ENCODE measurements at regions not wholly inside any gene's neighbourhood (a gene's known extent, or its start where the extent isn't known, plus 50 kb on each side); places are given as distances from the start of the nearest gene placed in this dataset.

DNA sequence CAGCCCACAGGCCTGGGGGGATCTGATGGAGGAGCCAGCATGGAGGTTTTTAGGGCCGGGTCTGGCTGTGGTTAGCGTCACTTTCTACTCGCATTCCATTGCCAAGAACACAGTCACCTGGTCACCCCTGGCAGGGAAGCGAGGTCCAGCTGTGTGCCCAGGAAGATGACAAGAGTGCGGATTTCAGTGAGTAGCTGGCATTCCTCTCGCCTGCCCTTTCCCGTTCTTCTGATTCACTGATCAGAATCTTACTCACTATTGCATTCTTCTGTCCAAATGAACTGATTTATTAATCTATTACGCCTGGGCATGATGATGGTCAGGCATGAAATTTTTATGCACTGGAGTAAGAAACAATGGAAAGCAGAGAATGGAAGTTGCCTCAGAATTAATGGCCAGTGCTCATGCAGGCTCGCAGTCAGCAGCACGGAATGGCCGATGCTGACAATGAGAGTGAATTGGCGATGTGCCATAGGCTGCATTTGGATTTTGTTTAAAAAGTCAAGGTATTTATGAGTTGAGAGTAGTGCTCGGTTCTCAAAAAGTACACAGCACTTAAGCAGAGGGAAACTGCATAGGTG lies 76.4 kb upstream of the MGAT5 start:
- H3K36me3 Mint-ChIP-seq (ENCODE audit: insufficient read depth in 2 of 2), result no peaks in the 10 kb centered on the region
- H3K4me1 Mint-ChIP-seq (ENCODE audit: low read depth), result peaks cover 58% of the 10 kb centered on the region
- H3K27ac Mint-ChIP-seq, result peak overlapping the region; percentile 66
- DNase-seq, result no peak
- no peak for ATAC-seq (replicated peaks in 1 of 2)
- H3K4me3 Mint-ChIP-seq, result no peak overlapping the region
- no peaks in the 10 kb centered on the region for H3K9me3 Mint-ChIP-seq
- H3K27me3 Mint-ChIP-seq (ENCODE audit: low read depth), result no peaks in the 10 kb centered on the region

DNA sequence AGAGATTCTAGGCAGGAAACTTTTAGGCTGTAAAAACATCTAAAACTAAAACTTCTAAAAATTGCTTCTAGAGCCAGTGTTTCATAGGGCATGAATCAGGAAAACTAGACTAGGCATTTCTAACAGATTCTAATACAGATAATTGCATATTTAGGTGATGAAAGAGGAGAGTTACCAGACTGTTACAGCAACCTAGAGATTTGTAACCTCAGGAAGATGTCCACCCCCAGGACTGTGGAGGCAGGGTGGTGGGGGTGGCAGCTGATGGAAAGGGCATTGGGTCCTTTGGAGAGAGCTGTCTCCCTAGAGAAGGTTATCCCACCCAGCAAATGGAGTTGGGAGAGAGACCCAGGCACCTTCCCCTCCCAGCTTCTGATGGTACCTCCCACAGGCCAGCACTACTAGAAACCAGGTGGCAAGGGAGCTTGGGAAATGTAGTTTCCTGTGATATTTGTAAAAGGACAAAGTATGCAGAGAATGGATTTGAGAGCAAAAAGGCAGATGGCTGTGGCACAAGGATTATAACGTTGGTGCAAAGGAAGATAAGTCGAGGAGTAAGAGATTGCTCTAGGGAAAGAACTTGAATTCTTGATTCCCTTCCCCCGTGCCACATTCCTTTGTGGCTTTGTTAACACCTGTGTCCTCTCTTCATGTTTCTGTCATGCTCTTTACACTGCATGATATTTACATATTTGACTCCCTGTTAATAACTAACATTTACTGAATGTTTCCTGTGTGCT lies 75.6 kb upstream of the MGAT5 start:
- no peak for DNase-seq
- H3K36me3 Mint-ChIP-seq (ENCODE audit: insufficient read depth in 2 of 2), result no peaks in the 10 kb centered on the region
- no peak overlapping the region for H3K4me3 Mint-ChIP-seq

DNA sequence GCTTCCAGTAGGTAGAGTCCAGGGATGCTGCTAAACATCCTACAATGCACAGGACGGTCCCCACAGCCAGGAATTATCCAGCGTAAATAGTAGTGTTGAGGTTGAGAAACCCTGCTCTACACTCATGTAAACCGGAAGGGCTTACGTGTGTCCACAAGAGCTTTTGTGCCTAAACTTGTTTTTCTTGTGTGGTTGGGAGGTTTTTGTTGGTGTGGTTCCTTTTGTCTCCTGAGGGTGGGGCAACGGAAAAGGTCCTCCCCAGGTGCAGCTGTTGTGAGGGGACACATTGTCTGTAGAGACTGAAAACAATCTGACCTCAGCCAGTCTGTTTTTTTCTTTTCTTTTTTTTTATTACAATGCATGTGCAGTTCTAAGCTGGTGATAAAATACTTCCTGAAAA lies 72.7 kb upstream of the MGAT5 start:
- DNase-seq (peak; percentile 31 to 33), ATAC-seq (replicated peaks in 1 of 2) (peak; percentile 78 to 89)
- Mint-ChIP-seq H3K9me3 (no peaks in the 10 kb centered on the region), H3K27me3 (ENCODE audit: low read depth) (no peaks in the 10 kb centered on the region), H3K27ac (peak overlapping the region; percentile 78), H3K36me3 (ENCODE audit: insufficient read depth in 2 of 2) (no peaks in the 10 kb centered on the region), H3K4me1 (ENCODE audit: low read depth) (peaks cover 68% of the 10 kb centered on the region), H3K4me3 (peak overlapping the region; percentile 62 to 63)

More for the DNA sequence above, 75.6 kb upstream of the MGAT5 start:
- no peaks in the 10 kb centered on the region for H3K9me3 Mint-ChIP-seq
- no peak for ATAC-seq (replicated peaks in 1 of 2)
- peaks cover 58% of the 10 kb centered on the region for H3K4me1 Mint-ChIP-seq (ENCODE audit: low read depth)
- H3K27ac Mint-ChIP-seq, result peak overlapping the region; percentile 66
- no peaks in the 10 kb centered on the region for H3K27me3 Mint-ChIP-seq (ENCODE audit: low read depth)

DNA sequence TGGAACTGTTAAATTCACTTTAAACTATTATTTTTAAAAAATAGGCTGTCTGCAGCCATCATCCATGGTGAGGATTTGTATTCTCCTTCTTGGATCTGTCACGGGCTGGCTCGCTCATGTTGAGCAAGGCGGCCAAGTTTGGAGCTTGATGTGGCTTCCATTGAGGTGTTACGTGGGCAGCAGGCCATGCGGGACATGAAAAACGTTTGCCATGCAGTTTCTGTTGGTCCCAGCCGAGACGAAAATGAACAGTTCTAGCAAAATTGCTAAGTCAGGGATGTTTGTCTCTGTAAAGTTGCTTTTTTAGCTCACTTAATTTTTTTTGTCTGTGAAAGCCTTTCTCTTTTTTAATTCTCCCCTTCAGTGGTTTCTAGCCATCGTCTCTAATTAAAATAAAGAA lies 70.2 kb upstream of the MGAT5 start:
- Mint-ChIP-seq H3K27me3 (ENCODE audit: low read depth) (no peaks in the 10 kb centered on the region), H3K4me1 (ENCODE audit: low read depth) (peaks cover 67% of the 10 kb centered on the region), H3K36me3 (ENCODE audit: insufficient read depth in 2 of 2) (no peaks in the 10 kb centered on the region), H3K4me3 (no peak overlapping the region), H3K27ac (no peak overlapping the region), H3K9me3 (no peaks in the 10 kb centered on the region)
- ATAC-seq (replicated peaks in 1 of 2) (no peak), DNase-seq (no peak)

DNA sequence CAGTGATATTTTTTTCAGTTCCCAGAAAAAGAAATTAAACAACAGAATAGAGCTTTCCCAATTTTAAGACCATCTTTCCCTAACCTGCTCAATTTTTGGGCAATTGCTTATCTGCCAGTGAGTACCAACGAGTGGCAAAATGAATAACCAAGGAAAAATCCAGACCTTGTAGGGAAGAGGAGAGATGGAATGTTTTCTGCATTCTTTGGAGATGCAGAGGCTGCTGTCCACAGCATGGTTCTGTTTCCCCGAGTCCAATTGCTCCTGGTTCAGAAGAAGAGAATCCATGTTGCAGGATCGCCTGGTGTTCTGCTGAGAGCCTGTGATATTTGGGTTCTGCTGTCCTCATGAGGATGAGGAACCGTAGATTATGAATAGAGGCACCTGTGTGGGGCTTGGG lies 68.2 kb upstream of the MGAT5 start:
- Mint-ChIP-seq H3K27me3 (ENCODE audit: low read depth) (no peaks in the 10 kb centered on the region), H3K4me1 (ENCODE audit: low read depth) (peaks cover 67% of the 10 kb centered on the region), H3K4me3 (no peak overlapping the region), H3K36me3 (ENCODE audit: insufficient read depth in 2 of 2) (no peaks in the 10 kb centered on the region), H3K27ac (no peak overlapping the region), H3K9me3 (no peaks in the 10 kb centered on the region)
- DNase-seq (no peak), ATAC-seq (replicated peaks in 1 of 2) (no peak)

DNA sequence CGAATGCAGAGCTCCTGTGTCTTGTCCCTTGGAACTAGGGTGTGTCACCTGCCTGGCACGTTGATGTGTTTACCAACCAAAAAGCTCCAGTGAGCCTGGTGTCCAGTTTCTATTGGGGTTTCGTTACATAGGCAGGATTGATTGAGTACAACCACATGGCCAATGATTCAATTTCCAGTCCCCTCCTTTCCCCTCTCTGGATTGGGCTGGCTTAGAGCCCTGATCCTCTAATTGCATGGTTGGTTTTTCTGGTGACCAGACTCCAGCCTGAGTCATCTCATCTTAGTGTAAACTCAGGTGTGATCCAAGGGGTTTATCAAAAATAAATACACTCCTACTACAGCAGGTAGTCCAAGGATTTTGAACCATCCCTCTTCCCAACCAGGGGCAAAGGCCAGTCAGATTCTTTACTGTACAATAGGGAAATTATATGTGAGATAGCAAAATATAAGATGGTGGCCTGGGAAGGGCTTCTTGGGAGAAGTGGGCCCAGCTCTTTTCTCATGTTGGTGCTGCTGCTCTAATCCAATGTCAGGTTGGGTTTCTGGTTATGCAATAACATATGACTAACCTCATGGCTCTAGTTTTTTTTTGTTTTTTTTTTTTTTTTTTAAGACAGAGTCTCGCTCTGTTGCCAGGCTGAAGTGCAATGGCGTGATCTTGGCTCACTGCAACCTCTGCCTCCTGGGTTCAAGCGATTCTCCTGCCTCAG lies 64.7 kb upstream of the MGAT5 start:
- Mint-ChIP-seq H3K9me3 (peaks cover 0 to 3% of the 10 kb centered on the region in 2 donors), H3K4me3 (no peak overlapping the region), H3K27me3 (ENCODE audit: low read depth) (no peaks in the 10 kb centered on the region), H3K36me3 (ENCODE audit: insufficient read depth in 2 of 2) (peaks cover 2% of the 10 kb centered on the region in 2 donors), H3K27ac (no peak overlapping the region), H3K4me1 (ENCODE audit: low read depth) (peaks cover 47% of the 10 kb centered on the region)
- DNase-seq (no peak), ATAC-seq (replicated peaks in 1 of 2) (peak in 1 of 2 donors; percentile 23)

DNA sequence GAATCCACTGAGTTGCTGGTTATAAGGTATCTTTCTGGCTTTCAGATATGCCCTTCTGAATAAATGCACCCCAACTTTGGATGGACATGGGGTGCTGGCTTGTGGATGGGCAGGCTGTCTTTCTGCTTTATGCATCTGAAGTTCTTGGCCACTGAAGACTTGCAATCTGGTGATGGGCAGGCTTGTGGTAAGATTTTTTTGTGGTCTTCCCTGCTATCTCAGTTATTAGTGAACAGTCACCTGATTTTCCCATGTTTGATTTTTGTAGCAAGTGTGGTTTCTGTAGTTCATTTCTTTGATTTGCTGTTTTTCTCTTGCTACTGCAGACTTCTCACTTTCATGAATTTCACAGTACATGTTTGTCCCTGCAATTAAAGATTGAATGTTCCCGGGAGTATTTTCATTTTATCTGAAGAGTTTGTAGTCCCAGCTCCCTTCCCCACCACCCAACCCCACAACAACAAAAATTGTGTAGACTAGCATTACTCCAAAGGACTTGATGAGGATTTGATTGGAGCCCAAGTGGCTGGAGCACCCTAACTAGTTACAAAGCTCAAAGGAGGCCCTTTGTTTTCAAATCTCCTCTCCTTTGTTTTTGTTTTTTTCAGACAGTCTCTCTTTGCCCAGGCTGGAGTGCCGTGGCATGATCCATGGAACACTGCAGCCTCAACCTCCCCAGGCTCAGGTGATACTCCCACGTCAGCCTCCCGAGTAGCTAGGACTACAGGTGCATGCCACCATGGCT lies 63.6 kb upstream of the MGAT5 start:
- no peak for ATAC-seq (replicated peaks in 1 of 2)
- Mint-ChIP-seq H3K27me3 (ENCODE audit: low read depth) (no peaks in the 10 kb centered on the region), H3K27ac (no peak overlapping the region), H3K9me3 (peaks cover 0 to 3% of the 10 kb centered on the region in 2 donors), H3K4me3 (no peak overlapping the region), H3K36me3 (ENCODE audit: insufficient read depth in 2 of 2) (peaks cover 2% of the 10 kb centered on the region in 2 donors), H3K4me1 (ENCODE audit: low read depth) (peaks cover 45% of the 10 kb centered on the region)
- DNase-seq, result no peak

DNA sequence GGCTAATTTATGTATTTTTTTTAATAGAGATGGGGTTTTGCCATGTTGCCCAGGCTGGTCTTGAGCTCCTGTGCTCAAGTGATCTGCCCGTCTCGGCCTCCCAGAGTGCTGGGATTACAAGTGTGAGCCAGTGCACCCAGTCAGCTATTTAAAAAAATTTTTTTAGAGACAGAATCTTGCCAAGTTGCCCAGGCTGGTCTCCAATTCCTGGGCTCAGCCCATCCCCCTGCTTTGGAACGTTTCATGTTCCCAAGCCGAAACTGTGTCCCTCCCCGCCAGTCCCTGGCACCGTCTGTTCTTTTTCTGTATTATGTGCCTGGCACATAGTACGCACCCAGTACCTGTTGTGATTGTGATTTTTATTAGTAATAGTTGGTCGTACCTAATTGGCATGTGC lies 63.1 kb upstream of the MGAT5 start:
- Mint-ChIP-seq H3K27ac (no peak overlapping the region), H3K4me1 (ENCODE audit: low read depth) (peaks cover 45% of the 10 kb centered on the region), H3K27me3 (ENCODE audit: low read depth) (no peaks in the 10 kb centered on the region), H3K4me3 (no peak overlapping the region), H3K9me3 (peaks cover 0 to 3% of the 10 kb centered on the region in 2 donors), H3K36me3 (ENCODE audit: insufficient read depth in 2 of 2) (peaks cover 2% of the 10 kb centered on the region in 2 donors)
- DNase-seq (no peak), ATAC-seq (replicated peaks in 1 of 2) (no peak)

DNA sequence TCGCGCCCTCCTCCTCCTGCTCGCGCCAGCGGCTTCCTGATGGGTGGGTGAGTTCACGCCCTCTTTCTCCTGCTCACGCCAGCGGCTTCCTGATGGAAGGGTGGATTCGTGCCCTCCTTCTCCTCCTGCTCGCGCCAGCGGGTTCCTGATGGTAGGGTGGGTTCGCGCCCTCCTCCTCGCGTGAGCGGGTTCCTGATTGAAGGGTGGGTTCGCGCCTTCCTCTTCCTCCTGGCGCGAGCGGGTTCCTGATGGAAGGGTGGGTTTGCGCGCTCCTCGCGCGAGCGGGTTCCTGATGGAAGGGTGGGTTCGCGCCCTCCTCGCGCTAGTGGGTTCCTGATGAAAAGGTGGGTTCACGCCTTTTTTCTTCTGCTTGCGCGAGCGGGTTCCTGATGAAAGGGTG lies 62.0 kb upstream of the MGAT5 start:
- Mint-ChIP-seq H3K27me3 (ENCODE audit: low read depth) (no peaks in the 10 kb centered on the region), H3K4me1 (ENCODE audit: low read depth) (peaks cover 52% of the 10 kb centered on the region), H3K36me3 (ENCODE audit: insufficient read depth in 2 of 2) (peaks cover 2% of the 10 kb centered on the region in 2 donors), H3K4me3 (no peak overlapping the region), H3K9me3 (peaks cover 0 to 3% of the 10 kb centered on the region in 2 donors), H3K27ac (no peak overlapping the region)
- ATAC-seq (replicated peaks in 1 of 2) (no peak), DNase-seq (no peak)

DNA sequence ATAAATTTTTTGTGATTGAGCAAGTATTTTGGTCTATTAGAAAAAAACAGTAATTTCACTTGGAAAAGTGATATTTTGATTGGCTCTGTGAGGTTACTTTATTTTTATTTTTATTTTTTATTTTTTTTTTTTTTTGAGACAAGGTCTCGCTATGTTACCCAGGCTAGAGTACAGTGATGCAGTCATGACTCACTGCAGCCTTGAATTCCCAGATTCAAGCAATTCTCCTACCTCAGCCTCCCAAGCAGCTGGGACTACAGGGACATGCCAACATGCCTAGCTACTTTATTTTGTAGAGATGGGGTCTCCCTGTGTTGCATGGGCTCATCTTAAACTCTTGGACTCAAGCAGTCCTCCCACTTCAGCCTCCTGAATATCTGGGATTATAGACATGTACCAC lies 60.9 kb upstream of the MGAT5 start:
- Mint-ChIP-seq H3K4me3 (no peak overlapping the region), H3K27ac (no peak overlapping the region), H3K27me3 (ENCODE audit: low read depth) (no peaks in the 10 kb centered on the region), H3K9me3 (peaks cover 0 to 3% of the 10 kb centered on the region in 2 donors), H3K4me1 (ENCODE audit: low read depth) (peaks cover 63% of the 10 kb centered on the region), H3K36me3 (ENCODE audit: insufficient read depth in 2 of 2) (peaks cover 2% of the 10 kb centered on the region in 2 donors)
- ATAC-seq (replicated peaks in 1 of 2), result no peak
- DNase-seq, result no peak

DNA sequence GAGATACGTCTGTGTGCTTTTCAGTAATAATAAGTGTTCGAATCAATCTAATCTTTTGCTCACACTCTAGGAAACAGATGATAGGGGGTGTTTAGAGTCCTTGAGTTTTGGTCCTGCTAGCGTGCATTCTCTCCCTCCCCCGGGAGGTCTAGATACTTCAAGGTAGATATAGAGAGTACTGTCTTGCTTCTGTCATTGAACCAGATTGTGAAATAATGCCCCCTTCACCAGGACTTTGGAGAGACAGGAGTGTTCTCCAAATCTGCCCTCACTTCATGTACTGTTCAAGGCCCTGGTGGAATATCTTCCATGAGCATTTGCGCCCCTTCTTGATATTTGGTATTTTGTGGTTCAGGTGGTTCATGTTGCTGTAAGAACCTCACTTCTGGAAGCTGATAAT lies 59.4 kb upstream of the MGAT5 start:
- Mint-ChIP-seq H3K4me1 (ENCODE audit: low read depth) (peaks cover 66% of the 10 kb centered on the region), H3K9me3 (peaks cover 0 to 3% of the 10 kb centered on the region in 2 donors), H3K36me3 (ENCODE audit: insufficient read depth in 2 of 2) (peaks cover 2% of the 10 kb centered on the region in 2 donors), H3K27ac (no peak overlapping the region), H3K27me3 (ENCODE audit: low read depth) (no peaks in the 10 kb centered on the region), H3K4me3 (no peak overlapping the region)
- DNase-seq (no peak), ATAC-seq (replicated peaks in 1 of 2) (no peak)

DNA sequence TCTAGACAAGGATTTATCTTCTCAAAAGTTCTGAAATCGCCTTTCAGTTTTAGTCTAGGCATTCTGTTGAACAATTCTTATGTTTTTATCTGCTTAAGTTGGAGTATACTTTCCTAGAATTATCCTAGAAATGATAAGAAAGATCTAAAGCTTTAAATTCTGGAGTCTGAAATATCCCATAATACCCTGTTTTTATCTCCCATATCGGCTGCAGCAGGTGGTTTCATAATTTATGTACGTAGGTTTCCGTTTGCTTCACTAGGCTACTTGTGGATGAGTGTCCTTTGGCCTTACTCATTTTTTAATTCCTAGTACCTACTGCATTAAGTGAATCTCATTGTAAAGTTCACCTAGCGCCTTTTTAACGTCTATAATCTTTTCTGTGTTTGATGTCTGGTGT lies 58.5 kb upstream of the MGAT5 start:
- Mint-ChIP-seq H3K4me3 (peak overlapping the region; percentile 40 to 47), H3K4me1 (ENCODE audit: low read depth) (peaks cover 62% of the 10 kb centered on the region), H3K36me3 (ENCODE audit: insufficient read depth in 2 of 2) (peaks cover 2% of the 10 kb centered on the region in 2 donors), H3K27ac (peak overlapping the region; percentile 66), H3K9me3 (peaks cover 0 to 3% of the 10 kb centered on the region in 2 donors), H3K27me3 (ENCODE audit: low read depth) (no peaks in the 10 kb centered on the region)
- DNase-seq (no peak), ATAC-seq (replicated peaks in 1 of 2) (peak in 1 of 2 donors; percentile 61)

DNA sequence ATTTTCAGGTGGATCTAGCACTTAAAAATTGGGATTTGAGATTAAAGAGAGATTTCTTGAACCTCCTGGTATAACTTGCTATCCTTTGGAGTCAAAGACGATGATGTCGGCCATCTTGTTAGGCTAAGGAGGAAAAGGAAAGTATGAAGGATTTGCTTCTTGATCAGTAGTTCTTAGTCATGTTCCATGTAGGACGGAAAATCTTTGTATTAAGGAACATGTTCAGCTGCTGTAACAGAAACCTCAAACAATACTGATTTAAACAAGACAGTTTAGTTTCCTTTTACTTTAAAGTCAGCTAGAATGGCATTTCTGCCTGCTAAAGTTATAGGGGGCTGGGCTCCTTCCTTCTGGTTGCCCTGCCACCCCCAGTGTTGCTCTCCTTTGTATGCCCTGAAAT lies 56.4 kb upstream of the MGAT5 start:
- ATAC-seq (replicated peaks in 1 of 2) (peak; percentile 63 to 67), DNase-seq (no peak)
- peak overlapping the region; percentile 98 for H3K27ac Mint-ChIP-seq
- H3K36me3 Mint-ChIP-seq (ENCODE audit: insufficient read depth in 2 of 2), result no peaks in the 10 kb centered on the region
- no peaks in the 10 kb centered on the region for H3K27me3 Mint-ChIP-seq (ENCODE audit: low read depth)
- no peaks in the 10 kb centered on the region for H3K9me3 Mint-ChIP-seq
- H3K4me3 Mint-ChIP-seq, result peak overlapping the region; percentile 66 to 87
- H3K4me1 Mint-ChIP-seq (ENCODE audit: low read depth), result peaks cover 62% of the 10 kb centered on the region
